ENCODE measurements at regions not wholly inside any gene's neighbourhood (a gene's known extent, or its start where the extent isn't known, plus 50 kb on each side); places are given as distances from the start of the nearest gene placed in this dataset.

- no peak overlapping the region for H2AFZ ChIP-seq (ENCODE audit: insufficient read depth, low read depth, low read length, poor library complexity, severe bottlenecking)
- Mint-ChIP-seq H3K4me1 (no peaks in the 10 kb centered on the region), H3K4me3 (no peak overlapping the region), H3K9me3 (ENCODE audit: insufficient read depth) (peaks cover 3% of the 10 kb centered on the region), H3K27ac (no peak overlapping the region), H3K27me3 (no peaks in the 10 kb centered on the region)
- no peak for ATAC-seq (ENCODE audit: low read depth)
- no peak overlapping the region for H3K9ac ChIP-seq (ENCODE audit: low read length)
- CTCF ChIA-PET: no interaction called here
- no CpG with 5 or more reads among the region's 2 CpGs for WGBS (ENCODE audit: insufficient coverage)
- H3K27ac ChIP-seq (ENCODE audit: low read length in 2 of 2): no peak overlapping the region
- no peaks in the 10 kb centered on the region for H3K27me3 ChIP-seq (replicated peaks in 1 of 4; ENCODE audit: control extremely low read depth in 1 of 4, control insufficient read depth in 3 of 4, insufficient read depth in 4 of 4, low read length in 3 of 4)
- TF ChIP-seq CTCF (IDR thresholded peaks at IDR 0.05) (no peak), EZH2 (IDR thresholded peaks at IDR 0.05; ENCODE audit: borderline replicate concordance, insufficient read depth, low read depth, low read length, poor library complexity, severe bottlenecking) (no peak)
- H4K20me1 ChIP-seq (ENCODE audit: control insufficient read depth, insufficient read depth, low read length, poor library complexity, severe bottlenecking): no peaks in the 10 kb centered on the region
- peaks cover 2 to 4% (median 3%) of the 10 kb centered on the region in 3 donors for H3K9me3 ChIP-seq (ENCODE audit: control extremely low read depth in 1 of 3, control insufficient read depth in 2 of 3, insufficient read depth in 1 of 3, low read length in 2 of 3)
- intact Hi-C loops (cut with micrococcal nuclease): no loop called here
- H3K4me2 ChIP-seq (replicated peaks; ENCODE audit: low read depth, low read length, poor library complexity, severe bottlenecking): no peak overlapping the region
- POLR2A ChIA-PET: no interaction called here
- H3K79me2 ChIP-seq (ENCODE audit: control insufficient read depth, insufficient read depth, low read length): no peaks in the 10 kb centered on the region
- no peaks in the 10 kb centered on the region for H3K4me1 ChIP-seq (ENCODE audit: control insufficient read depth in 2 of 2, insufficient read depth in 2 of 2, low read length in 2 of 2)
- H3K4me3 ChIP-seq (ENCODE audit: control extremely low read depth in 1 of 5, extremely low read depth in 1 of 5, insufficient read depth in 1 of 5, low read depth in 2 of 5, low read length in 4 of 5): no peak overlapping the region
- no peak for DNase-seq
- no peaks in the 10 kb centered on the region for H3K36me3 ChIP-seq (replicated peaks in 1 of 2; ENCODE audit: control extremely low read depth in 1 of 2, control insufficient read depth in 1 of 2, extremely low read depth in 1 of 2, insufficient read depth in 2 of 2, low read length in 1 of 2)
Measured at GRCh38 chr21:28375708-28376385, 616.8 kb downstream of the LTN1 start.

DNA sequence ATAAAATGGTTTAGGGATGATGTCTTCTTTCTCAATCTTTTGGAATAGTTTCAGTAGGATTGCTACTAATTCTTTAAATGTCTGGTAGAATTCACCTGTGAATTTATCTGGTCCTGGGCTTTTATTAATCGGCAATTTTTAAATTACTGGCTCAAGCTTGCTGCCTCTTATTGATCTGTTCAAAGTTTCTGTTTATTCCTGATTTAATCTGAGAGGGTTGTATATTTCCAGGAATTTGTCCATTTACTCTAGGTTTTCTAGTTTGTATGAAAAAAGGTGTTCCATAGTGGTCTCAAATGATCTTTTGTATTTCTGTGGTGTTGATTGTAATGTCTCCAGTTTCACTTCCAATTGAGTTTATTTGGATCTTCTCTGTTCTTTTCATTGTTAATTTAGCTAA, 617.8 kb downstream of the LTN1 start:
- TF ChIP-seq EZH2 (IDR thresholded peaks at IDR 0.05; ENCODE audit: borderline replicate concordance, insufficient read depth, low read depth, low read length, poor library complexity, severe bottlenecking): no peak
- no peak for TF ChIP-seq CTCF (IDR thresholded peaks at IDR 0.05)
- Histone ChIP-seq H3K27me3 (replicated peaks in 1 of 4; ENCODE audit: control extremely low read depth in 1 of 4, control insufficient read depth in 3 of 4, insufficient read depth in 4 of 4, low read length in 3 of 4) (no peaks in the 10 kb centered on the region), H2AFZ (ENCODE audit: insufficient read depth, low read depth, low read length, poor library complexity, severe bottlenecking) (no peak overlapping the region), H3K4me2 (replicated peaks; ENCODE audit: low read depth, low read length, poor library complexity, severe bottlenecking) (no peak overlapping the region), H3K79me2 (ENCODE audit: control insufficient read depth, insufficient read depth, low read length) (no peaks in the 10 kb centered on the region), H3K4me3 (ENCODE audit: control extremely low read depth in 1 of 5, extremely low read depth in 1 of 5, insufficient read depth in 1 of 5, low read depth in 2 of 5, low read length in 4 of 5) (no peak overlapping the region), H3K27ac (ENCODE audit: low read length in 2 of 2) (no peak overlapping the region), H3K36me3 (replicated peaks in 1 of 2; ENCODE audit: control extremely low read depth in 1 of 2, control insufficient read depth in 1 of 2, extremely low read depth in 1 of 2, insufficient read depth in 2 of 2, low read length in 1 of 2) (no peaks in the 10 kb centered on the region), H3K4me1 (ENCODE audit: control insufficient read depth in 2 of 2, insufficient read depth in 2 of 2, low read length in 2 of 2) (no peaks in the 10 kb centered on the region), H3K9ac (ENCODE audit: low read length) (no peak overlapping the region), H4K20me1 (ENCODE audit: control insufficient read depth, insufficient read depth, low read length, poor library complexity, severe bottlenecking) (no peaks in the 10 kb centered on the region), H3K9me3 (ENCODE audit: control extremely low read depth in 1 of 3, control insufficient read depth in 2 of 3, insufficient read depth in 1 of 3, low read length in 2 of 3) (peaks cover 2 to 4% (median 4%) of the 10 kb centered on the region in 3 donors)
- no CpG with 5 or more reads among the region's 1 CpG for WGBS (ENCODE audit: insufficient coverage)
- ChIA-PET POLR2A (no interaction called here), CTCF (no interaction called here)
- H3K9me3 Mint-ChIP-seq (ENCODE audit: insufficient read depth): peaks cover 3% of the 10 kb centered on the region
- ATAC-seq (ENCODE audit: low read depth) (no peak), DNase-seq (no peak)
- no peak overlapping the region for H3K27ac Mint-ChIP-seq
- H3K4me3 Mint-ChIP-seq: no peak overlapping the region
- no peaks in the 10 kb centered on the region for H3K27me3 Mint-ChIP-seq
- intact Hi-C loops (cut with micrococcal nuclease): no loop called here
- H3K4me1 Mint-ChIP-seq: no peaks in the 10 kb centered on the region
